IMR-90 (cell line): ENCODE measurements at regions not wholly inside any gene's neighbourhood (a gene's known extent, or its start where the extent isn't known, plus 50 kb on each side); places are given as distances from the start of the nearest gene placed in this dataset.

Experiments
- ATAC-seq: fragments of 200-7000 bp; cut with Tn5 transposase; 2 replicates; pipeline ENCODE4 v1.9.1; 2020; ENCODE audit warnings: low read depth, mild to moderate bottlenecking, moderate library complexity
- BruUV-seq: library from RNA; stranded (reverse); fragments of 400-500 nt; replicated peaks from 2 replicates; lab custom pipeline; 2021; lab: Mats Ljungman, UMichigan
- CTCF ChIA-PET: fragments of 300-600 bp; formaldehyde crosslinking; extraction: SDS; loops from one replicate; lab custom pipeline; 2021; ENCODE audit warnings: antibody characterized with exemption; lab: Yijun Ruan, JAX
- POLR2A ChIA-PET: fragments of 300-600 bp; sonication (Branson Sonifier 250); formaldehyde crosslinking; loops from one replicate; lab custom pipeline; 2022; ENCODE audit warnings: antibody characterized with exemption; ENCODE audit not compliant: unreplicated experiment; lab: Charles Lee
- DNase-seq: peaks from one replicate; pipeline ENCODE4 v3.0.0; 2013
- H2AFZ ChIP-seq: replicated peaks from 2 replicates; pipeline ENCODE3; 2013; ENCODE audit warnings: low read length, mild to moderate bottlenecking; ENCODE audit not compliant: poor library complexity
- H2AK5ac ChIP-seq: 2 replicates; pipeline ENCODE4 v1.6.1; 2013; ENCODE audit warnings: low read depth, low read length, inconsistent platforms
- H2AK9ac ChIP-seq: replicated peaks from 2 replicates; pipeline ENCODE3; 2013; ENCODE audit warnings: mild to moderate bottlenecking, low read depth, low read length, moderate library complexity; ENCODE audit not compliant: poor library complexity
- H2BK120ac ChIP-seq: 2 replicates; pipeline ENCODE4 v1.6.1; 2013; ENCODE audit warnings: low read depth, low read length, inconsistent platforms
- H2BK15ac ChIP-seq: 3 replicates; pipeline ENCODE4 v1.6.1; 2013; ENCODE audit warnings: low read depth, low read length, inconsistent platforms
- H2BK20ac ChIP-seq: 2 replicates; pipeline ENCODE4 v1.6.1; 2013; ENCODE audit warnings: low read depth, mild to moderate bottlenecking, inconsistent platforms, low read length, moderate library complexity
- H2BK5ac ChIP-seq: 2 replicates; pipeline ENCODE4 v1.6.1; 2013; ENCODE audit warnings: mild to moderate bottlenecking, low read depth, low read length, inconsistent platforms; ENCODE audit not compliant: poor library complexity, severe bottlenecking
- H3K14ac ChIP-seq: replicated peaks from 2 replicates; pipeline ENCODE4 v1.6.1; 2013; ENCODE audit warnings: low read depth, low read length, inconsistent platforms
- H3K18ac ChIP-seq: 2 replicates; pipeline ENCODE4 v1.6.1; 2013; ENCODE audit warnings: low read depth, low read length, control low read depth
- H3K23ac ChIP-seq: 2 replicates; pipeline ENCODE4 v1.6.1; 2013; ENCODE audit warnings: low read depth, low read length, inconsistent platforms
- H3K27ac ChIP-seq: 2 replicates; pipeline ENCODE4 v1.5.1; 2013; ENCODE audit warnings: mild to moderate bottlenecking, control low read depth, low read length; ENCODE audit not compliant: insufficient read depth
- H3K27me3 ChIP-seq: 2 replicates; pipeline ENCODE4 v1.6.1; 2013; ENCODE audit warnings: low read length; ENCODE audit not compliant: control insufficient read depth, insufficient read depth
- H3K36me3 ChIP-seq: 2 replicates; pipeline ENCODE4 v1.6.1; 2013; ENCODE audit warnings: low read length, mixed read lengths; ENCODE audit not compliant: control insufficient read depth, insufficient read depth
- H3K4ac ChIP-seq: 2 replicates; pipeline ENCODE4 v1.6.1; 2013; ENCODE audit warnings: low read depth, low read length, inconsistent platforms
- H3K4me1 ChIP-seq: 2 replicates; pipeline ENCODE4 v1.6.1; 2013; ENCODE audit warnings: low read length, mixed read lengths; ENCODE audit not compliant: control insufficient read depth, insufficient read depth
- H3K4me2 ChIP-seq: 2 replicates; pipeline ENCODE4 v1.6.1; 2013; ENCODE audit warnings: low read depth, mild to moderate bottlenecking, control low read depth, low read length, moderate library complexity
- H3K4me3 ChIP-seq: 2 replicates; pipeline ENCODE4 v1.5.1; 2013; ENCODE audit warnings: low read depth, mild to moderate bottlenecking, control low read depth, low read length, moderate library complexity; ENCODE audit not compliant: insufficient read depth
- H3K56ac ChIP-seq: 2 replicates; pipeline ENCODE4 v1.6.1; 2013; ENCODE audit warnings: low read length, inconsistent platforms; ENCODE audit not compliant: insufficient read depth; ENCODE audit errors: extremely low read depth
- H3K79me1 ChIP-seq, 2 experiments: 2 replicates each; pipeline ENCODE4 v1.6.1; 2013; ENCODE audit warnings: low read length in 2 of 2, inconsistent platforms in 1 of 2, low read depth in 1 of 2
- H3K9ac ChIP-seq: 2 replicates; pipeline ENCODE4 v1.6.1; 2013; ENCODE audit warnings: low read depth, low read length, control low read depth
- H3K9me1 ChIP-seq: 2 replicates; pipeline ENCODE4 v1.6.1; 2013; ENCODE audit warnings: low read length, inconsistent platforms; ENCODE audit not compliant: insufficient read depth
- H3K9me3 ChIP-seq: 2 replicates; pipeline ENCODE4 v1.6.1; 2013; ENCODE audit warnings: low read length; ENCODE audit not compliant: control insufficient read depth, insufficient read depth
- H4K20me1 ChIP-seq: 2 replicates; pipeline ENCODE4 v1.6.1; 2013; ENCODE audit warnings: low read length, inconsistent platforms; ENCODE audit not compliant: insufficient read depth
- H4K5ac ChIP-seq: 2 replicates; pipeline ENCODE4 v1.6.1; 2013; ENCODE audit warnings: mild to moderate bottlenecking, low read depth, low read length, control low read depth
- H4K8ac ChIP-seq, 2 experiments: 2 replicates each; pipeline ENCODE4 v1.6.1; 2013; ENCODE audit warnings: low read depth in 2 of 2, low read length in 2 of 2, control low read depth in 1 of 2, inconsistent platforms in 1 of 2
- H4K91ac ChIP-seq: 2 replicates; pipeline ENCODE4 v1.6.1; 2013; ENCODE audit warnings: low read depth, low read length, inconsistent platforms; ENCODE audit not compliant: insufficient read depth
- CHD1 ChIP-seq: IDR thresholded peaks from 2 replicates; pipeline ENCODE4 v1.6.1; 2012; ENCODE audit warnings: low read depth, low read length, improper control_type of control experiment
- ELK1 ChIP-seq: fragments of 150-350 bp; IDR thresholded peaks from 2 replicates; pipeline ENCODE4 v1.6.1; 2016; ENCODE audit warnings: low read depth, mild to moderate bottlenecking, low read length, moderate library complexity, borderline replicate concordance
- MAZ ChIP-seq: IDR thresholded peaks from 2 replicates; pipeline ENCODE4 v1.6.1; 2012; ENCODE audit warnings: low read depth, mild to moderate bottlenecking, low read length, improper control_type of control experiment, moderate library complexity, borderline replicate concordance
- NFE2L2 ChIP-seq: fragments of 150-350 bp; IDR thresholded peaks from 2 replicates; pipeline ENCODE4 v1.6.1; 2016; ENCODE audit warnings: low read depth, mild to moderate bottlenecking, low read length
- WGBS, 2 experiments: methylation state at CpG; one replicate each; pipeline versions ENCODE4 v1.1.5 to v1.1.7; 2013; ENCODE audit warnings: missing lambda C conversion rate in 2 of 2; ENCODE audit not compliant: insufficient read length in 1 of 2; ENCODE audit errors: extremely low coverage in 2 of 2; 5-methylcytosine and 5-hydroxymethylcytosine counted together
- dilution Hi-C: fragments of 300-500 bp; cut with HindIII; formaldehyde crosslinking; loops from one replicate; pipeline ENCODE4 v1.14.3; 2018; ENCODE audit warnings: low sequenced_read_pairs; ENCODE audit not compliant: unreplicated experiment
- in situ Hi-C: fragments of 300-500 bp; cut with MboI; formaldehyde crosslinking; loops from 3 replicates; pipeline ENCODE4 v1.14.3; 2019; ENCODE audit warnings: low sequenced_read_pairs, inconsistent platforms, mixed read lengths
- intact Hi-C: fragments of 100-400 bp; cut with micrococcal nuclease; formaldehyde crosslinking; loops from 2 replicates; pipeline ENCODE4 v1.10.0; 2022

GRCh38 chr13:75936791-75937190 lies 300.7 kb downstream of the LMO7 start:
- Histone ChIP-seq H3K79me1 (no peaks in the 10 kb centered on the region), H3K9me1 (peaks cover 5% of the 10 kb centered on the region), H2AK5ac (no peak overlapping the region), H4K20me1 (no peaks in the 10 kb centered on the region), H3K9me3 (no peaks in the 10 kb centered on the region), H3K36me3 (no peaks in the 10 kb centered on the region), H2BK120ac (no peak overlapping the region), H3K4me2 (no peak overlapping the region), H3K18ac (no peak overlapping the region), H2AK9ac (no peak overlapping the region), H3K14ac (no peak overlapping the region), H3K4me3 (no peak overlapping the region), H3K4ac (no peak overlapping the region), H2AFZ (no peak overlapping the region), H4K91ac (no peak overlapping the region), H3K23ac (no peak overlapping the region), H3K27me3 (no peaks in the 10 kb centered on the region), H2BK5ac (no peak overlapping the region), H3K56ac (no peak overlapping the region), H3K27ac (no peak overlapping the region), H4K8ac (no peak overlapping the region), H2BK20ac (no peak overlapping the region), H2BK15ac (no peak overlapping the region), H3K9ac (no peak overlapping the region), H4K5ac (no peak overlapping the region), H3K4me1 (0 out of 2 replicates have a peak, but pooled peaks cover 1% of the 10 kb centered on the region)
- no peak for DNase-seq
- in situ Hi-C loops = no loop called here
- no peak for ATAC-seq
- POLR2A ChIA-PET = no interaction called here
- intact Hi-C loops = no loop called here
- no CpG with 5 or more reads among the region's 1 CpG for WGBS, 2 experiments
- TF ChIP-seq NFE2L2 = no peak
- TF ChIP-seq CHD1 = no peak
- TF ChIP-seq ELK1 = no peak
- TF ChIP-seq MAZ = no peak
- BruUV-seq = no TSS peak
- CTCF ChIA-PET = no interaction called here
- dilution Hi-C loops = no loop called here
